H1 (cell line): ENCODE measurements at regions not wholly inside any gene's neighbourhood (a gene's known extent, or its start where the extent isn't known, plus 50 kb on each side); places are given as distances from the start of the nearest gene placed in this dataset.

Experiments
- GABPA ChIP-seq: IDR thresholded peaks from 2 replicates; pipeline ENCODE4 v1.6.1; 2011; ENCODE audit warnings: mild to moderate bottlenecking, low read length, moderate library complexity, borderline replicate concordance; ENCODE audit not compliant: insufficient read depth
- KDM4A ChIP-seq: IDR thresholded peaks from one replicate; pipeline ENCODE4 v1.7.1; 2012; ENCODE audit warnings: low read depth, mild to moderate bottlenecking, moderate library complexity, low read length, inconsistent platforms; ENCODE audit not compliant: severe bottlenecking
- USF2 ChIP-seq: IDR thresholded peaks from 2 replicates; pipeline ENCODE4 v1.6.1; 2011; ENCODE audit warnings: low read length, improper control_type of control experiment

- TF ChIP-seq USF2 = no peak
- TF ChIP-seq KDM4A = no peak
- no peak for TF ChIP-seq GABPA
These were observed 141.5 kb downstream of the OSTF1 start (continued) for GRCh38 chr9:75229605-75230332.
